ENCODE measurements at regions not wholly inside any gene's neighbourhood (a gene's known extent, or its start where the extent isn't known, plus 50 kb on each side); places are given as distances from the start of the nearest gene placed in this dataset.

GRCh38 chr18:78762753-78763152 lies 216.9 kb upstream of the SALL3 start:
- no peak for TF ChIP-seq CTCF (IDR thresholded peaks at IDR 0.05)
- no peak for TF ChIP-seq POLR2A (IDR thresholded peaks at IDR 0.05)
